GM19025 (cell line): ENCODE measurements at regions not wholly inside any gene's neighbourhood (a gene's known extent, or its start where the extent isn't known, plus 50 kb on each side); places are given as distances from the start of the nearest gene placed in this dataset.

Source experiments
- ATAC-seq: cut with Tn5 transposase; IDR thresholded peaks from one replicate; pipeline ENCODE4 v1.9.1; 2021; ENCODE audit warnings: mild to moderate bottlenecking, low read depth, moderate library complexity; ENCODE audit not compliant: unreplicated experiment

DNA sequence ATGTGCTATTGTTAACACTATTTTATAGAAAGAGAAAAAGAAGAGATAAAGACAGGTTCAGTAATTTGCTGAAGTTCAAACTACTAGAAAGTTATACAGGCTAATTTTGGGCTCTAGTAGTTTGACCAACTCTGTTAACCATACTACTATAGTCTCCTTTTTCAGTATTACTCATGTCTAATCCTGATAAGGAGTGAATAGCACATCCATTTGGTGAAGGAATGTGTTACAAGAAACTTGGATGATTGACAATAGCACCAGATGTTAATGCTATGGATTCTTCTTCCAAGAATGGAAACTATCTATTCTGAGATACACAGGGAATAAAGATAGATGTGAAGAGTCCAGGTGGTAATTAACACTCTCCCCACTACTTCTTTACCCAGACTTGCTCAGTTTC lies 677.3 kb downstream of the PRELID2 start:
- no peak for ATAC-seq

DNA sequence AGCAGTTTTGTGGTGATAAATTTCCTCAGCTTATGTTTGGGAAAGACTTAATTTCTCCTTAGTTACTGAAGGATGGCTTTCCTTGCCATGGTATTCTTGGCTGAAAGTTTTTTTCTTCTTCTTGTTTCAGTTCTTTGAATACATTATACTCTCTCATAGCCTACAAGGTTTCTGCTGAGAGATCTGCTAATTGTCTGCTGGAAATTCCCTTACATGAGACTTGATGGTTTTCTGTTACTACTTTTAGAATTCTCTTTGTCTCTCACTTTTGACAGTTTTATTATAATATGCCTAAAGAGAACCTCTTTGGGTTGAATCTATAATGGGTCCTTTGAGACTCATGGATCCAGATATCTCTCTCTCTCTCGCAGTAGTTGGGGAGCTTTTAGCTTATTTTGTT lies 693.6 kb downstream of the PRELID2 start:
- no peak for ATAC-seq

DNA sequence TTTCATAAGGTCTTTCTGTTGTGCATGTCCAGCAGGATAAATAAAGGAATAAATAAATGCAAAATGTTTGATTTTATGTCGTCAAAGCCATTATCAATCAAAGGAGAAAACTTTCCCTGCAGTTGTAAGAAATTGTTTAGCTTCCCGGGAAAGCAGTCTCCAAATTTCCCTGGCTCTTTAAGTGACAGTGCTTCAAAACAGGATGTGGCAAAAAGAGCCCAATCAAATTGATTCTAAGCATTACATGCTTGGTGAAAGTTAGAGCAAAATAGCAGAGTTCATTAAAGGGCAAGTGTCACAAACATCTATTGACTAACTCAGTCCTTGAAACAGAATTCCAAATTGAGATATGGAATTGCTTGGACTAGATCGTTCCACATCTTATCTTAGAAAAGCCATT lies 704.1 kb downstream of the PRELID2 start:
- no peak for ATAC-seq

DNA sequence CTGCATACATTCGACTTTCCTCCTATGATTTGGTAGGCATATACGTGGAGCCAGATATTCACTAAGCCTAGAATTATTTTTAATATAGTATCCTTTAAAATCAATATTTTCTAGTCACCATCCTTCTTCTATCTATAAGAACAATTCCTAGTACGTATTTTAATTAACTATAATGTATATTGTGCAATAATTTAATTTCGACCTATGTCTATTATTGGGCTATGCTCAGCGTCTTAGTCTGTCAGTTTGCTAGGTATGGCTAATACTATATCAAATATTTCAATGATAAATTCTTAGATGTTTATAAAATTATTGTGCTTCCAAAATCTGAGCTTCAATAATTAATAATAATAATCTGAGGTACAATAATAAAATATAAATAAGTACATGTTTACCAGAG lies 705.3 kb downstream of the PRELID2 start:
- ATAC-seq: no peak

DNA sequence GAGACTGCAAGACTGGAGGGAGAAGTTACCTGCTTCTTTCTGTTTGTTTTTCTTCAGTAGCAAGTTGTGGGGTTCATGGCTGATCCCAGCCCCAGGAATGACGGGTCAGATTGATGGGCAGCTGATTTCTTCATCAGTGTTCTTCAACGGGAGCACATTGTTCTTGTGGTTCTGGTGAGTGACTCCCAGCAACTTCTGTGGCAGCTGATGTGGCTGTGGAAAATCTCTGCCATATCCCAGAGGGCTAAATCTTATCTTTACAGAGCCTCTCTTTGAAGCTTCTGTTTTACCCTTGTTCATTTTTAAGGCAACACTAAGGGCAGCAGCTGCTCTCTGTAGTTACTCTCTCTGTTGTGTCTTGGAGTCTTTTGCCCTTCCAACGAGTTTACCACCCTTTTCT lies 710.3 kb downstream of the PRELID2 start:
- no peak for ATAC-seq

DNA sequence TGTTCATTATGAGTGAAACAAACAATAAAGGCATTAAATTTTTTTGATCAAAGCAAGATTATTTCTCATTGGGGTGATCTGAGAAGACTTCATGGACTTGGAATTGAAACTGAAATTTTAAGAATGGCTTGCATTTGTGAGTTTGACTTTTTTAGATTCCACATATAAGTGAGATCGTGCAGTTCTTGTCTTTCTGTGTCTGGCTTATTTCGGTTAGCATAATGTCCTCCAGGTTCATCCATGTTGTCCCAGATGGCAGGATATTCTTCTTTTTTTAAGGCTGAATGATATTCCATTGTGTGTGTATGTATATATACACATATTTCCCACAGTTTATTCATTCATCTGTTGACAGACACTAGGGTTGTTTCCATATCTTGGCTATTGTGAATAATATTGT lies 716.5 kb downstream of the PRELID2 start:
- no peak for ATAC-seq

DNA sequence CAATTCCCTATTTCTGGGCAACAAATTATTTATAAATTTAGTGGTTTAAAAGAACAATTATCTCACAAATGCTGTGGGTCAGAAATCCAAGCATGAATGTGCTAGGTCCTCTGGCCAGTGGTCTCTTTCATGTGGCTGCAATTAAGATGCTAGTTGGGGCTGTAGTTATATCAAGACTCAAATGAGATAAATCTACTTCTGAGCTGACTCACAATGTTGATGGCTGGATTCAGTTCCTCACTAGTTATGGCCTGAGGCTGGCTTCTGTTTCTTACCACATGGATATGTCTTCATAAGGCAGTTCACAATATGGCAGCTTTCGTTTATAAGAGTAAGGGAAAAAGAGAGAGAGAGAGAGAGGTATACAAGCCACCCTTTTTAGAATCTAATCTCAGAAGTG lies 717.0 kb downstream of the PRELID2 start:
- ATAC-seq: no peak

DNA sequence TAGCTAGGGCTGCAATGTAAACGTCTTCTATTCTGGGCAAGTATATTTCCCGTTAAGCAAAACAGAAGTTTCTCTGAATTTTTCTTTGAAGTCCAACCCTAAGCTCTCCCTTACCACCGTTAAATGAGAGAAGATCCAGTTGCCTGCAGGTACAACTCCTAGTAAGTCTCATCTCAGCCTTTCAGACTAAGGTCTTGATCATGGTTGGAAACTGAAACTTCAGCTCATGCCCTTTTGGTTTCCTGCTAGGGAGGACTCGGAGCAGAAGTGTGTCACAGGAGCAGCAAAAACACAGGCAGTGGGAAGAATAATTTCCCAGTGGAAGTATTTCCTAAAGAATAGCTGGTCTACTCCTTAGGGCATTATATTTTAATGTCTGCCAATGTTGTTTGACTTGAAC lies 717.9 kb downstream of the PRELID2 start:
- no peak for ATAC-seq

DNA sequence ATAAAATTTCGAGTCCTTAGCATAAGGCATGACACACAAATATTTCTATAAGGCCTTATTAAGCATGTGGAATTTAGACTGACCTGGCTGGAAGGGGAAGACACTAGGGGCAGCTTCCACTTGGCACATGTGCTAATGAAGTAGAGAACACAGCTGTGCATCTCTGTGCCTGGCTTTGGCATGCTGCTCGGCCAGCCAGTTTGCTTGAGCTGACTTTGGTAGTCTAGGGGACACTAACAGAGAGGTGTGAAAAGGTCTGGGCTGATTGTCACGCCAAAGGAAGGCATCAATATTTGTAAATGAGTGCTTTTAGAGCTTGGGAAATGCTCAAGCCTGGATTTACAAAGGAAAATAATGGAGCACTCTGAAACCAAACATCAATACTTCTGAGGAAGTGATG lies 723.7 kb downstream of the PRELID2 start:
- no peak for ATAC-seq

DNA sequence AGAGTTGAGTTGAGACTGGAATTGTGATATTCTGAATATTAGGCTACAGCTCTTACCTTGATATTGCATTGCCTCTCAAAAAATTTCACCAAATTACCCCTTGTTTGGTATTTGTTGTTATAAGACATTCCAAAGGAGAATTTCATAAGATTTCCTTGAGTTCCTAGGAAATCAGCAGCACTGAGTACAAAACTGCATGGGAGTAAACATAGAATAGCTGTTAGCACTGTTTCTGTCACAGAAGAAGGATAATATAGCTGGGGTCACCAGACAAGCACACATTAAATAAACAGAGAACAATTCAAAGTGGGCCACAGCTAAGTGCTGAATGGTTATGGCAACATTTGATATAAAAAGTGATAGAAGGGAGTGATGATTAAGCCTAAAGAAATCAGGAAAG lies 724.3 kb downstream of the PRELID2 start:
- ATAC-seq: no peak

DNA sequence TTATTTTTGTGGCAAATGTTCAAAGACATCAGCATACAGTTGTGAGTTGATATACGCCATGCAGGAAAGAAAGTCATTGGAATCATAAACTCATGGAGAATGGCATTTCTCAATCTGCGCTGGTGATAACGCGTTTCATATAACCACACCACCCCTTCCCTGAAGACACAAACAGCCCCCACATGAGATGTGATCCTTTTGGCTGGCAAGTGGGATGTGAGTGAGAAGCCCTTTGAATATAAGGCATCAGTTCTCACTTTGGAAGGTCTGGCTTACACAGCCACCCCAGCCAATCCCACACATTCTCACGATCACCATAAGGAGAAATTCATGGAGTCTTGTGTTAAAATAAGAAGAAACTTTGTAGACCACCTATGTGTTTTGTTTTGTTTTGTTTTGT lies 725.0 kb downstream of the PRELID2 start:
- no peak for ATAC-seq

DNA sequence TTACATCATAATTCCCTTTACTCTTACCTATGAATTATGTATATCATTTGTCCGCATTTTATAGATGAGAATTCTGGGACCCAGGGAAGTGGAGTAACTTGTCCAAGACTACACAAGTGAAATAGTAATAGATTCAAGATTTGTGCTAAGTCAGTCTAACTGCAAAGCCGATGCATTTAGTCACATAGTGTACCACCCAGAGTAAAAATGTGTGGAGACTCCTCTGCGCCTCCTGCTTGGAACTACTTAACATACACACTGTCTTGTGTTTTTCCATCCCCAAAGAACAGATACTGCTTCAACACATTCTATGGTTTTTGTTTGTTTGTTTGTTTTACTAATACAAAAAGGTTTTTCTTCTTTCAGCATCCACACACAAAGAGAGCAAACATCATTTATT lies 729.8 kb downstream of the PRELID2 start:
- ATAC-seq: no peak

DNA sequence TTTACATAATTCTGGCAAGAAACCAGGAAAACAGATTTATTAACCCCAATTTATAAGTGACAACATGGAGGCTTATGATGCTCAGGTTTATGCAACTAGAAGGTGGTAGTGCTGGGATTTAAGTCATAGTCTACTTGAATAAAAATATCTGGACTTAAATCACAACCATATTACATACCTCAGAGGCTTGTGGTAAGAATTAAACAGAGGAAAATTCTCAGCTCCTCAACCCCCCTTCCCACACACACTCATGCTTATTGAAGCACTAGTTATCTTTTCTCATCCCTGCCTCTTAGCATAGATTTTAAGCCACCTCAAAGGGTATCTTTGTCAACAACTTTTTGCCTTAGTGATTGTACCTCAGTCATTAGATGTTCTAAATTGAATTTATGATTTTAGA lies 731.0 kb downstream of the PRELID2 start:
- no peak for ATAC-seq

DNA sequence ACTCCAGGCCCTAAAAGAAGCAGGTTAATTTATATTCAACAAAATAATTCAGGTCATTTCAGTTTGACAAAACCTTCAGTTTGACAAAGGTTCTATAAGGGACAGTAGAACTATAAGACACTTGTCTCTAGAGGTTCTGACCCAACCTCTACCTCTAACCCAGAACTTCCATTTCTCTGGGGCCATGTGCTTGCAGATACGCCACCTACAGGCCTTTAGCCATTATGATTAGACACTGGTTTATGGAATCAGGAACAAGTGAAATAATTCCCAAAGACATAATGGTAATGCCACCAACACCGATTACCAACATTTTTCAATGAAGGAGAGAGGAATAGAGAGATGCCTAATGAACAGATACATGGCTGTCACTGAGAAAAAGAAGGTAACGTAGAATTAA lies 733.9 kb downstream of the PRELID2 start:
- no peak for ATAC-seq

DNA sequence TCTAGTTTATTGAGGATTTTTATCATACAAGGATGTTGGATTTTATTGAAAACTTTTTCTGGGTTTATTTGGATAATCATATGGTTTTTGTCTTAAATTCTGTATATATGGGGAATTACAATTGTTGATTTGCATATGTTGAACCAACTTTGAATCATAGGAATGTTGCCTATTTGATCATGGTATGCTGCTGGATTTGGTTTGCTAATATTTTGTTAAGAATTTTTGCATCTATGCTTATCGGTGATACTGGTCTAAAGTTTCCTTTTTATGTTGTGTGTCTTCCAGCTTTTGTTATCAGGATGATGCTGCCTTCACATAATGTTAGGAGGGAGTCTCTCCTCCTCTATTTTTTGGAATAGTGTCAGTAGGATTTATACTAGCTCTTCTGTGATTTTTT lies 745.0 kb downstream of the PRELID2 start:
- no peak for ATAC-seq

DNA sequence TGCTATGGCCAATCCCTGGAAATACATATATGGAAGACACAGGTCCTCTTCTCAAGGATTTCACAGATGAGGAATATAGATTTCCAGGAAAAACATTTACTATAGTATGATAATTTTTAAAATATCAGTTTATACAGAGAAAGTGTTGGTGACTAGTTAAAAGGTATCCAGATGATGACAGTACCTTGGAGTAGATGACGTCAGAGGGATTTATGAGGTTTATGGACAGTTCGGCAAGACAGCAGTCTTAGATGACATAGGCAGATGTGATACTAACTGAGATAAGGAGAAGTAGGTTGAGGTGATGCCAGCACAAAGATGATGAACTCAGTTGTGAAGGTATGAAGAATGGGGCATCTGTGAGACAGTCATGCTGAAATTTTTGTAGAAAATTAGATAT lies 750.3 kb downstream of the PRELID2 start:
- ATAC-seq: no peak

DNA sequence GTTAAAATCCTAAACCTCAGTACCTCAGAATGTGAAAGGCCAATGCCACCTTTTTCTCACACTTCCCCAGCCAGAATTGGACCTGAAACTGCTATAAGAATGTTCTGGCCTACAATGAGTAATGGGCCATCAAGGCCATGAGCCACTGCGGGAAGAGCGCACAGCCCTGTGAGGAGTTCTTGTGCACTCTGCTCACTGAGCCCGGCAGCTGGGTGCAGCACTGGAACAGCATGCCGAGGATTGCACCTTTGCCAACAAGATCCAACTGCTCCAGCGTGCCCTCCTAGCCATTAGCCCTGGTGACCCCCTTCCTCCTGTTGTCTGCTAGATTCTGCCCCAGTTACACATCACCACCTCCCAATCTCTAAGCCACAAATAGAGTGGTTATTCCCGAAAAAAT lies 758.1 kb downstream of the PRELID2 start:
- no peak for ATAC-seq

DNA sequence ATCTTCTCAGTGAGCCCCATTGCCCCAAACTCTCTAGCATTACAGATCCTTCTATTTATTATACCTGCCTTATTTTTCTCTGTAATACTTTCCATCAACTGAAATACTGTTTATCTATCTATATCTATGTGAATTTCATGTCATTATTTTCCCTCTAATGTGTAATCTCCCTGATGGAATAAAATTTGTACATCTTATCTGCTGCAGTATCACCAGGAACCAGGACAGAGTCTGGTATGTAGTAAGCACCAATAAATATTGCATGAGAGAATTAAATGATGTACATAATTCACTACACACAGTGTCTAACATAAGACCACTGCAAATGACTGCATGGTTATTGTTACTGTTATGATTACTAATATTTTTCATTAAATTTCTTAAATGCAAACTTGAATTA lies 759.1 kb downstream of the PRELID2 start:
- ATAC-seq: no peak

DNA sequence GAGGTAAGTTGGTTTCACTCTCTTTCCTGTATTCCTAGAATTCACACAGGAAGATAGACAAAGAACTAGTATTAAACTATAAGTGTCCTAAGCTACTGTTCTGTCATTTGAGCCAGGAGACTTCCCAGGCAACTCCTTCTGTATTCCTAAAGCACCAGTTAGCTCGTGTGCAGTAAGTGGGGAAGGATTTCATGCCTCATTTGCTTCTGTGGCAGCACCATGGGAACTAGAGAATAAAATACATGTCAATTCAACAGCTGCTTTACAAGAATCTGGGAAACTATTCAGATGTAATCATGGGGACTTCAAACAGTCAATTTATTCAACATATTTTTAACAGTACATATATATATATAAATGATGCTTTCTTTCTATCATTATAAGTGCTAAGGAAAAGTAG lies 762.3 kb downstream of the PRELID2 start:
- no peak for ATAC-seq

DNA sequence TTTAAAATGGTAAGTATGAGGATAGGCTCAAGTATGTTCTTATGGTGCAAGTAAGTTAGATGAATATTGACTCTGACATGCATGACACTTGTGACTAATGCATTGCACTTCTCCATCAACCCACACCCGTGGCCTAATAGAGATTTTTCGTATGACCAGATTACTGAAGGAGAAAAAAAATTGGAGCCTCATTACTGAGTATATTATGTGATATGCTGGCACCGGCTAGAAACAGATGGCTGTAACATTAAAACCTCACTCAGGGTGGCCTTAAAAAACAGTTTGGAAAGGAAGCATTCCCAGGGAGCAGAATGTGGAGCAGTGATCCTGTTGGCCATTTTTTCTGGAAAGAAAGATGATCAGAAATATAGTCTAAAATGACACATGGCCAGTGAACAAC lies 766.4 kb downstream of the PRELID2 start:
- ATAC-seq: no peak

DNA sequence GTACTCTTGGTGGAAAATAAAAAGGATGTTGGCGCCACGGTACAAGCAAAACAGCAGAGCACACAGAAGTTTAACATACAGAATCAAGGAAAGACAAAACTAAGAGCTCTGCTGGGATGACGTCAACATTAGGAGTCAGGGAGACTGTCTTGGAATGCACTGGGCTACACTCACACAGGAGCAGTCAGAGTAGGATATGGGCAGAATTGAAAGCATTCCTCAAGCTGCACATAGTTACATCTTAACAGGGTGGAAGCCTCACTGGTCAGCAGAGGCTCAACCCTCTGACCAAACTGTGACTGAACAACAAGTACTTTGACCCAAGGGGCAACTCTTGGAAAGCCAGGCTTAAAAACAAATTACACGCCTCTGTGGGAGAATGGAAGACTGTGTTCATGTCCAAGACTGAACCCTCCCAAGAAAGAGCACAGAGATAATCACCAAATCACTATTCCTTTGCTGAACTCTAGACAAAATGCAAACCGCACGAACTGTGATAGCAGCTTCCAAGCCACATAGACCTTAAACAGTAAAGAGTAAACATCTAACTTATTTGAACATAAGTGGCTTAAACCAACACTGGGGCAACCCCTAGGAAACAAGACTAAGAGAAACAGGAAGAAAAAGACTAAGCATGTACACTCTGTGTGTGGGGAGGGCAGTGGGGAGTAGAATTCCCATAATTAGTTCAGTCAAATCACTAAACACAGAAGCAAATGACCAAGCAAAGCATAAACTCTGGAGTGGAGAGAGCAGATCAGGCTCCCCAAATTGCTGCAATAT lies 772.7 kb downstream of the PRELID2 start:
- no peak for ATAC-seq

DNA sequence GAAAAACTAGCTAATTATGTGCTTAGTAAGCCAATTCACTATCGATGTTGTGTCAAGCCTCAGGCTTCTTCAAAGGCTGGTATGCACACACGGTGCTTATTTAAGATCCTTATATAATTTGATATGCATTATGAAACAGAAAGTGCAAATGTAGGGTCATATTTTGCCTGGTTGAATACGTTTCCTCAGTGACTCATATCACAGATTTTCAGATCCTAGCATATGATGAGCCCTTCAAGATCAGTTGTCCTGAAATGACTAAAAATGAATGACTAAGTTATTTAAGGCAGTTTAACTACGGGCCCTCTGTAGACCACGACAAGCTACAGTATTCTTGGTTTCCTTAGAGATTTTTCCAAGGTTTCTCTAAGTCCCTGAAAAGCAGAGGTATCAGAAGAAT lies 778.3 kb downstream of the PRELID2 start:
- ATAC-seq: peak; percentile 94

DNA sequence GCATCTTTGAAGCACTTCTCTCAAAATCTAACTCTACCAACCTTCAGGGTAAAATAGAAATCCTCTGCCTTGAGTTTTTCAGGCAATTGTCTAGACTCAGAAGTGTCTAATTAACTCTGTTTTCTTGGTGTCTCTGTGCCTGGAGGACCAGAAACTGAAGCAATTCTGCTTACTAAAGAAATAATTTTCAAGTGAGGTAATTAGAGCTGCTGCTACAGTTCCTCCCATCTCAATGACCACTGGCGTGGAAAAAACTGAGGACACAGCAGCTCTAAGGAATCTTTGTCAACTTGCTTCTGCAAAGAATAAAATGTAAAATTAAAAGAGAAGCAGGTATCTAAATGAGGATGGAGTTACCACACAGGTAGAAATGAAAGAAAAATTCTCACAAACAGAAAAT lies 785.0 kb downstream of the PRELID2 start:
- ATAC-seq: no peak
